GM23338 (cell line): ENCODE measurements at regions not wholly inside any gene's neighbourhood (a gene's known extent, or its start where the extent isn't known, plus 50 kb on each side); places are given as distances from the start of the nearest gene placed in this dataset.

ENCODE experiments used
- ATAC-seq: fragments of 200-7000 bp; cut with Tn5 transposase; 3 replicates; pipeline ENCODE4 v1.9.1; 2020
- DNase-seq: peaks from one replicate; pipeline ENCODE4 v3.0.0-alpha.2; 2015; ENCODE audit warnings: low spot score
- H2AFZ ChIP-seq: fragments of 200-600 bp; sonication (generic); 2 replicates; pipeline ENCODE4 v1.8.0; 2016; ENCODE audit warnings: antibody characterized with exemption, mild to moderate bottlenecking, moderate library complexity
- H3F3A ChIP-seq: fragments of 200-600 bp; sonication (generic); replicated peaks from 2 replicates; pipeline ENCODE4 v1.8.0; 2017; ENCODE audit warnings: antibody characterized with exemption, mixed run types, low read depth
- H3K27ac ChIP-seq: fragments of 200-600 bp; sonication (generic); 2 replicates; pipeline ENCODE4 v1.6.1; 2016; ENCODE audit warnings: low read depth
- H3K27me3 ChIP-seq: fragments of 200-600 bp; sonication (generic); 2 replicates; pipeline ENCODE4 v1.8.0; 2016; ENCODE audit warnings: mild to moderate bottlenecking, mixed run types, moderate library complexity; ENCODE audit not compliant: insufficient read depth
- H3K36me3 ChIP-seq: fragments of 200-600 bp; sonication (generic); 2 replicates; pipeline ENCODE4 v1.8.0; 2016; ENCODE audit warnings: mild to moderate bottlenecking; ENCODE audit not compliant: insufficient read depth
- H3K4me1 ChIP-seq: fragments of 200-600 bp; sonication (generic); 2 replicates; pipeline ENCODE4 v1.8.0; 2016; ENCODE audit warnings: mild to moderate bottlenecking, moderate library complexity; ENCODE audit not compliant: insufficient read depth
- H3K4me2 ChIP-seq: fragments of 200-600 bp; sonication (generic); 2 replicates; pipeline ENCODE4 v1.7.1; 2017; ENCODE audit warnings: mixed run types
- H3K4me3 ChIP-seq: fragments of 200-600 bp; sonication (generic); 2 replicates; pipeline ENCODE4 v1.6.1; 2016; ENCODE audit warnings: mixed run types
- H3K79me2 ChIP-seq: fragments of 200-600 bp; sonication (generic); replicated peaks from 2 replicates; pipeline ENCODE4 v1.8.0; 2017; ENCODE audit warnings: mild to moderate bottlenecking; ENCODE audit not compliant: insufficient read depth
- H3K9me2 ChIP-seq: fragments of 200-600 bp; sonication (generic); 2 replicates; pipeline ENCODE4 v1.8.0; 2017; ENCODE audit not compliant: insufficient read depth
- H4K20me1 ChIP-seq: fragments of 200-600 bp; sonication (generic); replicated peaks from 2 replicates; pipeline ENCODE4 v1.8.0; 2017; ENCODE audit warnings: mild to moderate bottlenecking; ENCODE audit not compliant: insufficient read depth
- H3K27ac Mint-ChIP-seq: 2 replicates; pipeline ENCODE4 v1.8.0; 2020; ENCODE audit warnings: inconsistent platforms, mild to moderate bottlenecking, moderate library complexity, mixed read lengths
- H3K27me3 Mint-ChIP-seq: 3 replicates; pipeline ENCODE4 v1.8.0; 2022; ENCODE audit warnings: low read depth, mild to moderate bottlenecking, moderate library complexity, mixed read lengths, inconsistent platforms; ENCODE audit not compliant: insufficient read depth, poor library complexity
- H3K36me3 Mint-ChIP-seq: 3 replicates; pipeline ENCODE4 v1.8.0; 2021; ENCODE audit warnings: low read depth, mild to moderate bottlenecking, inconsistent platforms, moderate library complexity, mixed read lengths
- H3K4me1 Mint-ChIP-seq: 3 replicates; pipeline ENCODE4 v1.8.0; 2020; ENCODE audit warnings: mild to moderate bottlenecking, inconsistent platforms, mixed read lengths
- H3K4me3 Mint-ChIP-seq: 3 replicates; pipeline ENCODE4 v1.8.0; 2021; ENCODE audit warnings: moderate library complexity, mild to moderate bottlenecking, inconsistent platforms, mixed read lengths
- H3K9me3 Mint-ChIP-seq: 3 replicates; pipeline ENCODE4 v1.8.0; 2020; ENCODE audit warnings: moderate library complexity, mild to moderate bottlenecking, inconsistent platforms, mixed read lengths
- CREB1 ChIP-seq: fragments of 250-450 bp; sonication (Bioruptor Pico); IDR thresholded peaks from 2 replicates; pipeline ENCODE4 v1.5.0; 2020; ENCODE audit warnings: low read depth, mild to moderate bottlenecking, moderate library complexity
- CTCF ChIP-seq, 2 experiments: fragments of 200-600 bp in 1 of 2; sonication (generic) in 1 of 2; conservative IDR thresholded peaks; 2 replicates each; pipeline versions ENCODE4 v1.5.1 to v1.6.1; 2016 to 2017; ENCODE audit warnings: antibody characterized with exemption in 2 of 2, low read depth in 2 of 2, mild to moderate bottlenecking in 2 of 2, moderate library complexity in 1 of 2
- ETS1 ChIP-seq: IDR thresholded peaks from 2 replicates; pipeline ENCODE4 v1.6.1; 2016; ENCODE audit warnings: antibody characterized with exemption
- EZH2 ChIP-seq: fragments of 200-600 bp; sonication (generic); IDR thresholded peaks from one replicate; pipeline ENCODE4 v1.8.0; 2017; ENCODE audit warnings: antibody characterized with exemption, mild to moderate bottlenecking, low read depth; ENCODE audit not compliant: unreplicated experiment
- EZH2phosphoT487 ChIP-seq: fragments of 200-600 bp; sonication (generic); IDR thresholded peaks from one replicate; pipeline ENCODE4 v1.8.1; 2018; ENCODE audit warnings: antibody characterized with exemption; ENCODE audit not compliant: unreplicated experiment
- JUNB ChIP-seq: IDR thresholded peaks from one replicate; pipeline ENCODE4 v1.6.1; 2016; ENCODE audit warnings: antibody characterized with exemption; ENCODE audit not compliant: unreplicated experiment
- NANOG ChIP-seq: IDR thresholded peaks from 2 replicates; pipeline ENCODE4 v1.6.1; 2016; ENCODE audit warnings: antibody characterized with exemption, borderline replicate concordance
- POLR2AphosphoS5 ChIP-seq: IDR thresholded peaks from 2 replicates; pipeline ENCODE4 v1.6.1; 2016; ENCODE audit warnings: antibody characterized with exemption, low read depth
- REST ChIP-seq: IDR thresholded peaks from one replicate; pipeline ENCODE4 v1.6.1; 2018; ENCODE audit warnings: antibody characterized with exemption; ENCODE audit not compliant: unreplicated experiment
- STAT1 ChIP-seq: IDR thresholded peaks from one replicate; pipeline ENCODE4 v1.6.1; 2016; ENCODE audit warnings: antibody characterized with exemption; ENCODE audit not compliant: unreplicated experiment
- ZNF114 ChIP-seq: fragments of 250-450 bp; sonication (Bioruptor Pico); IDR thresholded peaks from 2 replicates; pipeline ENCODE4 v1.5.0; 2020; ENCODE audit warnings: mild to moderate bottlenecking, moderate library complexity
- ZNF331 ChIP-seq: fragments of 250-450 bp; sonication (Bioruptor Pico); IDR thresholded peaks from 2 replicates; pipeline ENCODE4 v1.5.0; 2020; ENCODE audit warnings: low read depth, mild to moderate bottlenecking, moderate library complexity
- ZNF462 ChIP-seq: fragments of 250-450 bp; sonication (Bioruptor Pico); IDR thresholded peaks from 2 replicates; pipeline ENCODE4 v1.5.0; 2020; ENCODE audit warnings: mild to moderate bottlenecking, moderate library complexity

- Mint-ChIP-seq H3K4me3 (no peak overlapping the region), H3K27ac (no peak overlapping the region), H3K4me1 (peaks cover 13% of the 10 kb centered on the region; the same call in 2 of the 3 replicates), H3K9me3 (no peaks in the 10 kb centered on the region; the same call in 2 of the 3 replicates), H3K36me3 (no peaks in the 10 kb centered on the region), H3K27me3 (peaks cover 2% of the 10 kb centered on the region)
- H3F3A ChIP-seq: no peaks in the 10 kb centered on the region
- H4K20me1 ChIP-seq: no peaks in the 10 kb centered on the region
- no peak for DNase-seq
- no peaks in the 10 kb centered on the region for H3K36me3 ChIP-seq
- no peak overlapping the region for H3K27ac ChIP-seq
- H3K4me3 ChIP-seq: no peak overlapping the region
- no peaks in the 10 kb centered on the region for H3K79me2 ChIP-seq
- H2AFZ ChIP-seq: no peak overlapping the region
- peaks cover 3% of the 10 kb centered on the region for H3K9me2 ChIP-seq
- TF ChIP-seq NANOG (no peak), POLR2AphosphoS5 (no peak), ZNF462 (CRISPR knock-in tag) (no peak), REST (no peak), CREB1 (no peak), EZH2phosphoT487 (no peak), ZNF331 (CRISPR knock-in tag) (no peak), JUNB (no peak), ETS1 (no peak), CTCF (conservative IDR thresholded peaks at IDR 0.05; ENCODE audit: low read depth in 2 of 2) (no peak), ZNF114 (CRISPR knock-in tag) (no peak), STAT1 (no peak), EZH2 (no peak)
- no peaks in the 10 kb centered on the region; the same call in 1 of the 2 replicates for H3K4me1 ChIP-seq
- H3K27me3 ChIP-seq: no peaks in the 10 kb centered on the region
- H3K4me2 ChIP-seq: no peak overlapping the region
- ATAC-seq: no peak
Measured at GRCh38 chr3:112765531-112765930, 81.1 kb downstream of the CD200R1L start.
